ENCODE measurements at regions not wholly inside any gene's neighbourhood (a gene's known extent, or its start where the extent isn't known, plus 50 kb on each side); places are given as distances from the start of the nearest gene placed in this dataset.

GRCh38 chr2:128437204-128437565 lies 118.5 kb upstream of the HS6ST1 start:
- no peak for DNase-seq (ENCODE audit: low read depth)

- no peak for DNase-seq (ENCODE audit: low read depth)
These were observed 119.4 kb upstream of the HS6ST1 start for GRCh38 chr2:128438091-128438490.

GRCh38 chr2:128438586-128438985 lies 119.9 kb upstream of the HS6ST1 start:
- DNase-seq (ENCODE audit: low read depth), result no peak

- no peak for DNase-seq (ENCODE audit: low read depth)
These were observed 120.5 kb upstream of the HS6ST1 start for GRCh38 chr2:128439031-128439790.

GRCh38 chr2:128439791-128440665 lies 121.4 kb upstream of the HS6ST1 start:
- no peak for DNase-seq (ENCODE audit: low read depth)

GRCh38 chr2:128440666-128441340 lies 122.1 kb upstream of the HS6ST1 start:
- no peak for DNase-seq (ENCODE audit: low read depth)

- DNase-seq (ENCODE audit: low read depth), result no peak
These were observed 122.8 kb upstream of the HS6ST1 start for GRCh38 chr2:128441341-128442052.

GRCh38 chr2:128442053-128442751 lies 123.5 kb upstream of the HS6ST1 start:
- DNase-seq (ENCODE audit: low read depth), result no peak

GRCh38 chr2:128442891-128443302 lies 124.2 kb upstream of the HS6ST1 start:
- no peak for DNase-seq (ENCODE audit: low read depth)

GRCh38 chr2:128444121-128444771 lies 125.6 kb upstream of the HS6ST1 start:
- DNase-seq (ENCODE audit: low read depth), result no peak

- no peak for DNase-seq (ENCODE audit: low read depth)
These were observed 126.3 kb upstream of the HS6ST1 start for GRCh38 chr2:128444816-128445522.

- DNase-seq (ENCODE audit: low read depth), result no peak
These were observed 126.8 kb upstream of the HS6ST1 start for GRCh38 chr2:128445523-128445900.

- no peak for DNase-seq (ENCODE audit: low read depth)
These were observed 127.6 kb upstream of the HS6ST1 start for GRCh38 chr2:128446049-128446873.

GRCh38 chr2:128446874-128447537 lies 128.3 kb upstream of the HS6ST1 start:
- DNase-seq (ENCODE audit: low read depth), result no peak

GRCh38 chr2:128447538-128447995 lies 128.9 kb upstream of the HS6ST1 start:
- DNase-seq (ENCODE audit: low read depth), result no peak

GRCh38 chr2:128448331-128449225 lies 129.9 kb upstream of the HS6ST1 start:
- no peak for DNase-seq (ENCODE audit: low read depth)

GRCh38 chr2:128449226-128450061 lies 130.8 kb upstream of the HS6ST1 start:
- no peak for DNase-seq (ENCODE audit: low read depth)
